Lower leg skin (tissue), 3 donors: ENCODE measurements at regions not wholly inside any gene's neighbourhood (a gene's known extent, or its start where the extent isn't known, plus 50 kb on each side); places are given as distances from the start of the nearest gene placed in this dataset.

ENCODE experiments used
- CTCF ChIP-seq, 3 donors: fragments of 450-650 bp; IDR thresholded peaks; one replicate each; pipeline ENCODE4 v1.5.1; 2016; ENCODE audit warnings: antibody characterized with exemption in 3 of 3, mild to moderate bottlenecking in 3 of 3, moderate library complexity in 2 of 3
- POLR2A ChIP-seq, 2 donors: fragments of 450-650 bp; IDR thresholded peaks; one replicate each; pipeline ENCODE4 v1.6.1; 2016 to 2017; ENCODE audit warnings: antibody characterized with exemption in 2 of 2, mild to moderate bottlenecking in 1 of 2, moderate library complexity in 1 of 2

- TF ChIP-seq CTCF (IDR thresholded peaks at IDR 0.05) (no peak), POLR2A (IDR thresholded peaks at IDR 0.05) (no peak)
These were observed 1282.2 kb upstream of the ZEB2 start for GRCh38 chr2:145802133-145802532.
